Globus pallidus (tissue), 1 donor: ENCODE measurements at regions not wholly inside any gene's neighbourhood (a gene's known extent, or its start where the extent isn't known, plus 50 kb on each side); places are given as distances from the start of the nearest gene placed in this dataset.
"Not testable (repeated sequence)": the region's sequence is repeated elsewhere in the genome, so short reads cannot be mapped to it uniquely, and the experiment has no call there.

Experiments
- DNase-seq: peaks from one replicate; pipeline ENCODE4 v3.0.0-alpha.2; 2015; ENCODE audit warnings: low spot score

GRCh38 chr13:112145551-112146360, 78.8 kb downstream of the SOX1 start:
- DNase-seq = no peak

- no peak for DNase-seq
Observed at GRCh38 chr13:112150352-112150751, 83.4 kb downstream of the SOX1 start.

- DNase-seq = no peak
Observed at GRCh38 chr13:112152846-112153245, 85.9 kb downstream of the SOX1 start.

- no peak for DNase-seq
Observed at GRCh38 chr13:112153364-112153763, 86.4 kb downstream of the SOX1 start.

GRCh38 chr13:112153846-112154245, 86.9 kb downstream of the SOX1 start:
- no peak for DNase-seq

GRCh38 chr13:112154301-112155060, 87.5 kb downstream of the SOX1 start:
- no peak for DNase-seq

GRCh38 chr13:112158961-112159360, 92.0 kb downstream of the SOX1 start:
- no peak for DNase-seq

GRCh38 chr13:112159575-112160547, 92.9 kb downstream of the SOX1 start:
- DNase-seq = no peak

- no peak for DNase-seq
Observed at GRCh38 chr13:112160558-112160957, 93.6 kb downstream of the SOX1 start.

GRCh38 chr13:112161521-112162301, 94.8 kb downstream of the SOX1 start:
- no peak for DNase-seq

- DNase-seq = not testable (repeated sequence)
Observed at GRCh38 chr13:112163691-112164660, 97.0 kb downstream of the SOX1 start.

- no peak for DNase-seq
Observed at GRCh38 chr13:112165712-112166111, 98.8 kb downstream of the SOX1 start.

- no peak for DNase-seq
Observed at GRCh38 chr13:112168761-112169160, 101.8 kb downstream of the SOX1 start.

- DNase-seq = no peak
Observed at GRCh38 chr13:112169941-112170822, 103.2 kb downstream of the SOX1 start.

- DNase-seq = no peak
Observed at GRCh38 chr13:112170823-112171569, 104.0 kb downstream of the SOX1 start.

GRCh38 chr13:112171570-112171965, 104.6 kb downstream of the SOX1 start:
- DNase-seq = no peak

- DNase-seq = no peak
Observed at GRCh38 chr13:112172017-112172416, 105.1 kb downstream of the SOX1 start.

GRCh38 chr13:112172641-112173251, 105.8 kb downstream of the SOX1 start:
- peak; percentile 58 for DNase-seq
